Posterior vena cava (tissue), 2 donors: ENCODE measurements at regions not wholly inside any gene's neighbourhood (a gene's known extent, or its start where the extent isn't known, plus 50 kb on each side); places are given as distances from the start of the nearest gene placed in this dataset.

ENCODE experiments used
- DNase-seq: peaks from one replicate; pipeline ENCODE4 v3.0.0-alpha.2; 2020; ENCODE audit warnings: low spot score
- intact Hi-C, 2 donors: fragments of 100-400 bp; cut with DNase I; formaldehyde crosslinking; loops; one replicate each; pipeline versions ENCODE4 v1.14.1 to v1.14.2; 2022 to 2023
- donor health status: DM: yes; HTN: yes; CAD: no.
- donor health status: DM: yes; HTN: yes; CAD: no.

DNA sequence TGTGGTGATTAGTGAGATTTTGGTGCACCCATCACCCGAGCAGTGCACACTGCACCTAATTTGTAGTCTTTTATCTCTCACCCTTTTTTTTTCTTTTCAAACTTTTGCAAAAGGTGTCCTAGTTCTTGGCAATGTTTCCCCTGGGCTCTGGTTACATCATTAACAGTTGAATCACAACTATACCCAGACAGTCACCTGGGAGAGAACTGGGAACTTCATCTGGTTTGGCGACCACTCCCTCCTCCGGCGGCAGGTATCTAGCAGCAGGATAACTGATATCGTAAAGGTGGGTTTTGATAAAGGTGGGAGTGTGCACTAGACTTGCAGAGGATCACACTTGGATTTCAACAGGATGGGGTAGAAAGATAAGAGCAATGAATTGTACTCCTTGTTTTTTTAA is 140.5 kb downstream of the CHIC2 start:
- intact Hi-C loops, result no loop called here

DNA sequence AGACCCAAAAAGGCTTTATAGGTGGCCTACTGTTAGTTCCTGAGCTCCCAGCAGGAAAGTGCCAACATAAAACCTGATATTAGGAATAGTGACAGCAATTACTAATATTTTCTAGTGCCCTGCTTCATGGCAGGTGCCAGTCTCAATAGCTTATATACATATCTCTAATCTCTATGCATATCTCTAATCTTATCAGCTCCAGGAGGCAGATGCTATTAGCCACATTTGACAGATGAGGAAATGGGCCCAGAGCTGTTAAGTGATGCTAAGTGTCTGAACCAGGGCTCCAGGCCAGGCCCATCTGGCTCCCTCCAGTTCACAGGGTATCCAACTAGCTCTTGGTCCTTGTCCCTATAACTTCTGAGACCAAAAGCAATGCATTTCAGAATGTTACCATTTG is 142.5 kb downstream of the CHIC2 start:
- intact Hi-C loops, result no loop called here
- no peak for DNase-seq

More for the DNA sequence above, 140.5 kb downstream of the CHIC2 start:
- DNase-seq, result no peak

DNA sequence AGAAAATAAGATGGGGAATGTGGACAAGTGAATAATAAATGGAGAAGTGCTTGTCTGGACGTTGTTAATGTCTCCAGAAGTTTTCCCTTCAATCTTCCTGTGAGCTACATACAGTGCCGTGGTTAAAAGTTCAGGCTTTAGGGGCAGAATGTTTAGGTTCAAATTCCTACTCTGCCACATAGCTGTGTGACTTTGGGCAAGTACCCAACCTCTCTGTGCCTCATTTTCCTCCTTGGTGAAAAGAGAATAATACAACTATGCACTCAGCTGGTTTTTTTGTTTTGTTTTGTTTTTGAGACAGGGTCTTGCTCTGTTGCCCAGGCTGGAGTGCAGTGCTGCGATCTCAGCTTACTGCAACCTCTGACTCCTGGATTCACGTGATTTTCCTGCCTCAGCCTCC is 143.5 kb downstream of the CHIC2 start:
- intact Hi-C loops, result no loop called here
- no peak for DNase-seq

DNA sequence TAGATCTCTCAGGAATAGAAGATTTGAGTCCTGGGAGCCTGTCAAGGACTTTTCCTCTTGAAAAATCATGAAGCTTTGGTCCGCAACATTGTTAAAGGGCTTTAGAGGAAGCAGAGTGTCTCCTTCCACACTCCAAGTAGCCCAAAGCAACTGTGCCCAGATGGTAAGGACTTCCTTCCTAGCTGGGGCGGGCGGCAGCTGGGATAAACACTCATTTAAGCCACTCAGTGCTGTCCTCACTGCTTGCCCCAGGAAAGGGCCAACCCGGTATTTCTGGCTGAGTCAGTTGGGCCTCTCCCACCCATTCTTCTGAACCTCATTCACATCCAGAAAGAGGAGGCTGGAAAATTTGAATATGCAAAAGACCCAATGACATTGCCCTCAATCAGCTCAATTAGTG is 144.3 kb downstream of the CHIC2 start:
- no peak for DNase-seq
- intact Hi-C loops, result no loop called here

DNA sequence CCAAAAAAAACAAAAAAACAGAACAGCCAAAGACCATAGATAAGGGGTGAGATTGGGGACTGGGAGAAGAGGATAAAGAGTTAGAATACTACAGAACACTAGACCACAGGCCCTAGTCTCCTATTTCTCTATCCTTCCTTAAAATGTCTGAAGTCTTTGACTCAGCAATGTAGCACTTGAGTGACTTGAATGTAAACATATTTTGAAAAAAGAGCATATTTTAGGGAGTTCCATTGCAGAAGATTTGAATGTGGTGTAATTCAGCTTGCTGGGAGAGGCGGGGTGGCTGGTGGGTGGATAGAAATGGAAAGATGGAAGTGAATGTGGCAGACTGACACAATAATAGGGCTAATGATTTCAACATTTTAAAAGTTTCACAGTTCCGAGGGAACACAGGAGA is 144.9 kb downstream of the CHIC2 start:
- intact Hi-C loops, result loop anchor here in 1 of 2 donors (10.0 kb wide), 1 partner anchor 295 kb away; no protein-coding TSS in a partner anchor
- no peak for DNase-seq

DNA sequence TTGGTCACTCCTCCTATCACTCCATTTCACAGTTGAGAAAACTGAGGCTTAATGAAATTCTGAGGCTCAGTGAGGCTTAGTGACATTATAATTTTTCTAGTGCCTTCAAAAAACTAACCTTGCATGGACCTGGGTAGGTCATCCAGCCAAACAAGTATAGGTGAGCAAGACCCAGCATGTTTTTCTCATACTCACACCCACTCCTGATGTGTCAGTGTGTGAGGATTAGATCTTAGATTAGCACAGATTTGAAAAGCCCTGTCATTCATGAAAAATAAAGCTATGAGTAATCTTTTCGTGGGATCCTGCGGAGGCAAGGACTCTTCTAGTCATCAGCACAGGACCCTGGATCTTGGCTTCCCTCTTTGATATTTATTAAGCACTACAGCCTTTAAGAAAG is 146.7 kb downstream of the CHIC2 start:
- DNase-seq, result no peak
- intact Hi-C loops, result loop anchor here in 1 of 2 donors (10.0 kb wide), 1 partner anchor 297 kb away; no protein-coding TSS in a partner anchor

DNA sequence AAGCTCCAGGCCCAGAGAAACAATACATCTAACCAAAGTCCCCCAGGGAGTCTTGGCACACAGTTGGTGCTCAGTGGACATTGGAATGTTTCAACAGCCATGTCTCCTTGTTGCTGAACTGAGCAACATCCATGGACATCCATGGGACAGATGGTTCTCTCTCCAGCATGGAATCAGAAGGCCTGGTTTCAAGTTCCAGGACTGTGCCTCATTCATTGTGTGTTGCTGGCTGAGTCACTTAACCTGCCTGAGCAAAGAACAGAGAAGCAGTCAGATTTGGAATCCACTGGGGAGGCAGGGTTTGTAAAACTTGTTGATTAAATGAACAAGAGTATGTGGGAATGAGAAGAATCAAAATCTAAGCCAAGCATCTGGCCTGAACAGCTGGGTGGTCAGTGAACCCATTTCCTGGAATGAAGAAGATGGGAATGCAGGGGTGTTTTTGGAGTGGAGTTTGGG is 147.9 kb downstream of the CHIC2 start:
- intact Hi-C loops, result loop anchor here in 1 of 2 donors (10.0 kb wide), 1 partner anchor 298 kb away; no protein-coding TSS in a partner anchor
- no peak for DNase-seq

DNA sequence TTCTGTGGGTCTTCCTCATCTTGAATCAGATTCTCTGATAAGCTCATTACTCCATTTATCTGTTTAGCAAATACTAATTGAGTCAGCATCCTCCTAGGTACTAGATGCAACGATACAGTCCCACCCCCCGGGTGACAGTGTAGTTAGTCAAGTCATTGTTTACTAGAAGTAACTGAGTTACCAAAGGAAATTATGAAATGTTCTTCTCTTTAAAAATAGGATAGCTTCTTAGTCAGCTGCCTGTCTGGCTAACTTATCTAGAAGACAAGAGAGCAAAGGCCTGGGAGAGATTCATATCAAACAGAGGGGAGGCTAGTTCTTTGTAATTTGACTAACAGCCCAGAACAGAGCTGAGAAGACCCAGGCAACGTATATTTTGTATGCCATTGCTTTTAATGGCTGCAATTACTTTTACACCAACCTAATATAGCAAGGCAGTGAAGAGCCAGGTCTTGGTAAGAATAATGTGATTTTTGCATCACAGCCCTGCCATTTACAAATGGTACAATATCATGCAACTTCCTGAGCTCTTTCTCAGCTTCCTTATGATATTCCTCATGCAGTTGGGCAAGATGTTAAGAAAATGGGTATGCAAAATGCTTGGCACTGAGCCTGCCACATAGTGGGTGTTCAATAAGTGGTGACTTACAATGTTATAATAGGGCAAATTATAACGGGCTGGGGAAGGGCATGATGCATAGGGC is 149.9 kb downstream of the CHIC2 start:
- intact Hi-C loops, result loop anchor here in 1 of 2 donors (10.0 kb wide), 1 partner anchor 300 kb away; no protein-coding TSS in a partner anchor
- DNase-seq, result no peak

DNA sequence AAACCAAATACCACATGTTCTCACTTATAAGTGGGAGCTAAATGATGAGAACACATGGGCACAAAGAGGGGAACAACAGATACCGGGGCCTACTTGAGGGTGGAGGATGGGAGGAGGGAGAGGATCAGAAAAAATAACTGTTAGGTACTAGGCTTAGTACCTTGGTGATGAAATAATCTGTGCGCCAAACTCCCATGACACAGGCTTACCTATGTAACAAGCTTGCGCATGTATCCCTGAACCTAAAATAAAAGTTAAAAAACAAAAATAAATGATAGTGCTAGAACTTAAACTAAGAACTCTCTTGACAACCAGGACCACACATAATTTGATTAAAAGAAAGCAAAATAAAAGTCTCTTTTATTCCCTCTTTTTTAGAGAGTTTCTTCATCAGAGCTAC is 150.6 kb downstream of the CHIC2 start:
- no peak for DNase-seq
- intact Hi-C loops, result loop anchor here in 1 of 2 donors (10.0 kb wide), 1 partner anchor 301 kb away; no protein-coding TSS in a partner anchor

DNA sequence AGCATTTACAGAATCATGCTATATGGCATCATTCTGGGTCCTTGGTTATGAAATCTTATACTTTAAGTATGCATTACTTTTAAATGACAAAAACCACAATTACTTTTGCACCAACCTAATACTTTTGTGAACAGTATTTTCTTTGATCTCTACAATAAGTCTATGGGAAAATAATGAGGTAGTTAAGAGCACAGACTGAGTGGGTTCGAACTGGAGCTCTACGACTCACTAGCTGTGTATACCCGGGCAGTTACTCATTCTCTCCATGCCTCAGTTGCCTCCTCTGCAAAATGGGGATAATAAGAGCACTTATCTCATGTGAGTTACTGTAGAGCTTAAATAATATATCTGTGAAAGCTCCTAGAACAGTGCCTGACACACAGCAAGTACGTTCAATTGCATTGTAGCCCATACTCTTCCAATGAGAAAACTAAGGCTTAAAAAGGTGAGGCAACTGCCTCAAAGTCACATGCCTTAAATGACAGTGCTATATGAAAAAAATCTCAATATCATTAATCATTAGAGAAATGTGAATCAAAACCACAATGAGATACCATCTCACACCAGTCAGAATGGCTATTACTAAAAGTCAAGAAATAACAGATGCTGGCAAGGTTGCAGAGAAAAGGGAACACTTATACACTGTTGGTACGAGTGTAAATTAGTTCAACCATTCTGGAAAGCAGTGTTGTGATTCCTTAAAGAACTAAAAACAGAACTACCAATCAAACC is 151.5 kb downstream of the CHIC2 start:
- no peak for DNase-seq
- intact Hi-C loops, result loop anchor here in 1 of 2 donors (10.0 kb wide), 1 partner anchor 302 kb away; no protein-coding TSS in a partner anchor

DNA sequence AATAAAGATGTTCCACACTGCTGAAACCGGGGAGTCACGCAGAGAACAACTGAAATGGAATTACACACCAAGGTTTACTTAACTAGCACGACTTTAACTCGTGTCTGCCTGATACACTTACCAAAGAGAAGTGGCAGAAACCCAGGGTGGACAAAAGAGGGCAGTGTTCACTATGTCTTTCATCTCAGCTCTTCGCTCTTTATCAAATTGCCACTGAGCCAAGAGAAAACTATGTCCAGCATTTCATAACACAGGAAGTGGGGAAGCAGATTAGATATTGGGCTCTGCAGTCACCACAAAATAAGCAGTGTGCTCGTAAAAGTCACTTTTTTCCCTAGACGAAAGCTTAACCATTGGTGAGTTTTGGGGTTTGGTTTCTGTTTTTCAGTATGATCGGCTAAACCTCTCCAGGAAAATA is 155.7 kb downstream of the CHIC2 start:
- no peak for DNase-seq
- intact Hi-C loops, result loop anchor here in 1 of 2 donors (5.0 kb wide), 1 partner anchor 319 kb away; the partner anchor contains the start of gene PDGFRA

DNA sequence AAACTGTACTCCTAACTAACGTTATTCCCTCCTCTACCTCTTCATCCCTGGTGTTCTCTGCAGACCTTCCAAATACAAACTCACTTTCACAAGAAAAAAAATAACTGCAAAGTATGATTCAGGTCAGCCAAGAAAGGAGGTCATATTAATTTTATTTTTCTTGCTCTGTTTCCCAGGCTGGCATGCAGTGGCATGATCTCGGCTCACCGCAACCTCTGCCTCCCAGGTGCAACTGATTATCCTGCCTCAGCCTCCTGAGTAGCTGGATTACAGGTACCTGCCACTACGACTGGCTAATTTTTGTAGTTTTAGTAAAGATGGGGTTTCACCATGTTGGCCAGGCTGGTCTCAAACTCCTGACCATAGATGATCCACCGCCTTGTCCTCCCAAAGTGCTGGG is 156.6 kb downstream of the CHIC2 start:
- no peak for DNase-seq
- intact Hi-C loops, result loop anchor here in 1 of 2 donors (5.0 kb wide), 1 partner anchor 320 kb away; the partner anchor contains the start of gene PDGFRA

DNA sequence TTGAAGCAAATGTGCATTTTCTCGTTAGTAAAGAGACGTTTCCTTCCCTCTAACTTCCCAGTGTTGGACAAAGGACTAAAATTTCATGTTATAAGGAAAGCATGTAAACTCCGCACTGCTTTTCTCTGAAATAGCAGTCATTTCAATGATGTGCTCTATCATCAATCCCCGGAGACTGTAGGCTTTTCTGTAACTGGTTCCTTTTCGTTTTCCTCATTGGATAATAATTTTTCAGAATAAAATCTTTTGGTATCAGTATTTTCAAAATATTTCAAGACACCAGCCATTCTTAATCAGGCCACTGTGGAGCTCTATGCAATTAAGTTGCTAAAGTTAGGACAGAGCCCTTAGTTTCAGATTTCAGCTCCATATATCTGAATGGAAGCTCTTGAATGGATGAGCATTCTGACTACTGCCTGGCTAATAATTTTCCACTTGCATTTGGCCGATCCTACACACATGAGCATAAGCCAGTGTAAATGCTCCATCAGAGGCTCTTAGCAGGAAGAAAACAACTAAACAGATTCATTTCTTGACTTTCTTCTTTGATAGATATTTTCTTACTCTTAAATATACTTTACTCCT is 157.7 kb downstream of the CHIC2 start:
- no peak for DNase-seq
- intact Hi-C loops, result loop anchor here in 1 of 2 donors (5.0 kb wide), 1 partner anchor 321 kb away; the partner anchor contains the start of gene PDGFRA

DNA sequence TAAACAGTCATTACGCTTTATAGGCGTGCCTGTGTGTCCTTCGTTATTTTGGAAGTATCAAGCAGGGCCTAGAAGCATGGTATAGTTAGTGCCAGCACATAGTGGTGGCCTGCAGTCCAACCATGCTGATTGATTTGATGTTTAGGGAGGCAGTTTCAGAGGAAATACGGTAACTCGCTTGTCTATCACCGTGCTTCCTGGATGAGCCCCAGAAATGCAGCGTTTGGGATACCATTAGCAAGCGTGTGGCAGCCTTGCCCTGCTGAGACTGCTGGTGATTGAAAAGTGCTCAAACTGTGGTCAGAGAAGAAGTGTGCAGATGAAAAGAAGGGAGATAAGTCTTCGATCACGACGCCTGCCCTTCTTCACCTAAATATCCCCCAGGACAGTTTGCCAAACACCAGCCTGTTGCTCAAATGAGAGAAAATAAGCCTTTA is 158.4 kb downstream of the CHIC2 start:
- DNase-seq, result no peak
- intact Hi-C loops, result loop anchor here in 1 of 2 donors (5.0 kb wide), 1 partner anchor 321 kb away; the partner anchor contains the start of gene PDGFRA

DNA sequence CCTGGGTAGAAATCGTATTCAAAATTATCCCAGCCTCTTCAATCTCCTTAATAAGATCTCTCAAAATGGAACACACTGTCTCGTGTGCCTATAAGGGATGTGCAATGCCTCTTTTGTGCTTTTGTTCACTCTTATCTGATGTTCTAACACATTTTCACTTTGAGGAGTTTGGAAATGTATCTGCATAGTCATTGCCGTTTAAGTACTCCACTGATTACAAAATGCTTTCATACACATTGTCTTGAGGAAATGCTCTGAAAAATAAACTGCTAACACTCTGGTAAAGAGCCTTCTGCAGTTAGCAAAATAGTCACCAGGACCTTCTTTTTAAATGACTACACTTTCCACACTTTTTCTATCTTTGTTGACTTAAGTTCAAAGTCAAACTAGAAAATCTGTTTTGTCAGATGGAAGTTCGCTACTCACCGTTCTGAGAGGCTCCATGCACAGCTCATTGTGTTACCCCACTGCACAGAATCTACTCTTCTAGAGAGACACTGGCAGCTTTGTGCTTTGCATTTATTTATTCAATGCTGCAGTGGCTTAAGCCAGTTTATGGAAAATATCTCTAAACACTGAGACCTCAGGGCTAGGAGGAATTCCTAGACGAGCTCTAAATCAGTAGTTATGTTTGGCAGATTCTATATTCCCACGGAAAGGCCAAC is 159.0 kb downstream of the CHIC2 start:
- intact Hi-C loops, result loop anchor here in 1 of 2 donors (5.0 kb wide), 1 partner anchor 322 kb away; the partner anchor contains the start of gene PDGFRA
- DNase-seq, result no peak

DNA sequence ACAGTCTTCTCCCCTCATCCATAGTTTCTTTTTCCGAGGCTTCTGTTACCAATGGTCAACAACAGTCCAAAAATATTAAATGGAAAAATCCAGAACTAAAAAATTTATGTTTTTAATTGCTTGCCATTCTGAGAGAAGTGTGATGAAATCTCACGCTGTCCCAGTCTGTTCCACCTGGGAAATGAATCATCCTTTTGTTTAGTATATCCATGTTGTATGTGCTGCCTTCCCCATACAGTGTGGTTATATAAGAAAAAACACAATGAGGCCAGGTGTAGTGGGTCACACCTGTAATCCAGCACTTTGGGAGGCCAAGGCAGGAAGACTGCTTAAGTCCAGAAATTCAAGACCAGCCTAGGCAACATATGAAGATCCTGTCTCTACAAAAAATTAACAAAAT is 161.6 kb downstream of the CHIC2 start:
- DNase-seq, result no peak
- intact Hi-C loops, result no loop called here

DNA sequence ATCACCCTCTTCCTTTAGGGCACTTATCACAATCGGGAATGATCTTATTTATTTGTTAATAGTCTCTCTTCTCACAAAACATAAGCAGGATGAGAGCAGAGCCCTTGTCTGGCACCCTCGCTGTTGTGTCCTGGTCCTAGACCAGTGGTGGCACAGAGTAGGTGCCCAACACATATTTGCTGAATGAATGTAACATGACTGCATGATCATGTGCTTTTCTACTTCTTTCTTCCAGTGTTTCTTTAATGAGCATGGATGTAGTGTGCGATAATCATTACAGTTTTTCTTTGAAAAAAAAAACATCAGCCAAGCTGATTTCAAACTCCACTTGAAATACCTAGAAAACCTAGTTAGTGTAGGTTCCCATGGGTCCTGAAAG is 164.1 kb downstream of the CHIC2 start:
- intact Hi-C loops, result no loop called here
- no peak for DNase-seq

DNA sequence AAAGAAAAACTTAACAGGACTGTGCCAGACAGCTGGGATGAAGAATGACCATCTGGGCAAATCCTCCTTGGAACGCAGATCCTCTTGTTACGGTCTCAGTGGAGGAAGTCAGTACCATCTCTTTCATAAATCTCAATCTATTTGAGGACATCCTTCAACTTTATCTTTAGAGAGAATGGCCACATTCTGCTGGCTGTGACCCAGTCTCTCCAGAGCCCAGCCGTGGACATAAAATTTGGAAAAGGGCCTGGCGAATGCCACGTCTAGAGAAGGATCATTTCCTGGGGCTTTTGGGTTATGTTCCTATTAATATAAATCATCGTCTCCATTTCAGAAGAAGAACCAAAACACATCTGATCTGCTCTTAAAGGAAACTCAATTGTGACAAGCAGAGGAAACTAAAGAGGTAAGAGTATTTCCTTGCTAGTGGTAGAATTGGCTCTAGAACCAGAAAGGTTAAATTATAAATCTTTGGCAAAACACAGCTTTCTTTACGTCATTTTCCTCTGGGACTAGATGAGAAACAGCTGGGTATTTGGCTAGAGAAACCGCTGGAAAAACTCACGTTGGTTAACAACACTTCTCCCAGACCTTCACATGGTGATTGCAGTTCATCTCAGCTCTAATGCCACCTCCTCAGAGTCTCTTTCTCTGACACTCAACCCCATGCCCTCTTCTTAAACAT is 164.7 kb downstream of the CHIC2 start:
- no peak for DNase-seq
- intact Hi-C loops, result no loop called here

DNA sequence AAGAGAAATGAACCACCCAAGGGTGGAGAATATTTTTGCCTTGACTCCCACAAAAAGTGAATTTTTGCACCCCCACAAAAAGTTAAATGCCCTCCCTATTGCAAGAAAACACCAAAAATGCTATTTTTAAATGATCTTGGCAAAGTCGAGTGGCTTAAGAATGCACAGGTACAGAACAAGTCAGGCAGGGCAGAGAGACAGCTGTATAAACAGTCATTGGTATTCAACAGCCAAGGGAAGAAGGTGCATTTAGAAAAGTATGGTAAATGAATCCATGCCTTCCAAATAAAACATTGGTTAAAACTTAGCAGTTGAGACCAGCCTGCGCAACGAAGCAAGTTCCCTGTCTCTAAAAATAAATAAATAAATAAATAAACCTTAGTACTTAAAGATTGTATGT is 169.3 kb downstream of the CHIC2 start:
- intact Hi-C loops, result no loop called here
- DNase-seq, result no peak
